Upper lobe of left lung (tissue), 4 donors: ENCODE measurements at regions not wholly inside any gene's neighbourhood (a gene's known extent, or its start where the extent isn't known, plus 50 kb on each side); places are given as distances from the start of the nearest gene placed in this dataset.

ENCODE experiments used
- CTCF ChIP-seq, 6 experiments: fragments of 450-650 bp in 4 of 6; fragments of 200-600 bp in 2 of 6; sonication (generic) in 2 of 6; IDR thresholded peaks; one replicate each; pipeline ENCODE4 v1.5.1; 2016 to 2019; ENCODE audit warnings: antibody characterized with exemption in 6 of 6
- POLR2AphosphoS5 ChIP-seq, 2 donors: sonication (generic); formaldehyde crosslinking; IDR thresholded peaks; one replicate each; pipeline ENCODE4 v1.5.1; 2017; ENCODE audit warnings: antibody characterized with exemption in 2 of 2

GRCh38 chr2:59733970-59734369, 819.5 kb downstream of the BCL11A start:
- TF ChIP-seq CTCF (IDR thresholded peaks at IDR 0.05) (no peak), POLR2AphosphoS5 (IDR thresholded peaks at IDR 0.05) (no peak)
